ENCODE measurements at regions not wholly inside any gene's neighbourhood (a gene's known extent, or its start where the extent isn't known, plus 50 kb on each side); places are given as distances from the start of the nearest gene placed in this dataset.

DNA sequence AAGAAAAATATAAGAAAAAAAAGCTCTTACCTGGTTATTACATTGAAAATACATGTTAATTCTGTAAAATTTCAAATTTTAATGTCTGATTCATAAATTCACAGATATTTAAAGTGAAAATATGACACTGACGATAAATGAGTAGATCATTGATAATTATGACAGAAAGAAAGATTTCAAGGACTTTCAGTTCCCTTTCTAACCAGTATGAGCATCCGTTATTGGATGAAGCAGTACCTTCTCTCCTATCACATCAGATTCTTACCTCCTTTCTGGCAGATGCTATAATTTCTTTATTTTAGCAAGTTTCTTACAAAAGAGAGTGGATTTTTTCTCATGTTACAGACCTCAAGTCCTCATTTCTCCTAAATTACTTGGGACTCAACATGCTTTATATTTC lies 847.3 kb downstream of the JRKL start:
- Histone ChIP-seq H3K27ac (ENCODE audit: insufficient read depth, low read length) (no peak overlapping the region), H3K14ac (replicated peaks; ENCODE audit: low read depth, low read length) (no peak overlapping the region), H4K20me1 (ENCODE audit: insufficient read depth, low read length) (no peaks in the 10 kb centered on the region), H3K4ac (ENCODE audit: low read depth, low read length) (no peak overlapping the region), H2BK20ac (ENCODE audit: low read depth, low read length) (no peak overlapping the region), H3K9ac (ENCODE audit: low read depth, low read length) (no peak overlapping the region), H3K18ac (ENCODE audit: low read depth, low read length) (no peak overlapping the region), H2AK5ac (ENCODE audit: low read depth, low read length) (no peak overlapping the region), H4K8ac (ENCODE audit: low read depth in 2 of 2, low read length in 2 of 2) (no peak overlapping the region), H3K4me1 (ENCODE audit: control insufficient read depth, insufficient read depth, low read length) (no peaks in the 10 kb centered on the region), H4K5ac (ENCODE audit: low read depth, low read length) (no peak overlapping the region), H4K91ac (ENCODE audit: insufficient read depth, low read depth, low read length) (no peak overlapping the region), H3K9me1 (ENCODE audit: insufficient read depth, low read length) (no peaks in the 10 kb centered on the region), H3K27me3 (ENCODE audit: control insufficient read depth, insufficient read depth, low read length) (no peaks in the 10 kb centered on the region), H3K4me2 (ENCODE audit: low read depth, low read length) (no peak overlapping the region), H2BK5ac (ENCODE audit: low read depth, low read length, poor library complexity, severe bottlenecking) (no peak overlapping the region), H2AFZ (replicated peaks; ENCODE audit: low read length, poor library complexity) (no peak overlapping the region), H2AK9ac (replicated peaks; ENCODE audit: low read depth, low read length, poor library complexity) (no peak overlapping the region), H2BK15ac (ENCODE audit: low read depth, low read length) (no peak overlapping the region), H3K4me3 (ENCODE audit: insufficient read depth, low read depth, low read length) (no peak overlapping the region), H3K56ac (ENCODE audit: extremely low read depth, insufficient read depth, low read length) (no peak overlapping the region), H3K9me3 (ENCODE audit: control insufficient read depth, insufficient read depth, low read length) (peaks cover 2% of the 10 kb centered on the region; the same call in 1 of the 2 replicates), H3K23ac (ENCODE audit: low read depth, low read length) (no peak overlapping the region), H3K36me3 (ENCODE audit: control insufficient read depth, insufficient read depth, low read length) (no peaks in the 10 kb centered on the region), H2BK120ac (ENCODE audit: low read depth, low read length) (no peak overlapping the region), H3K79me1 (ENCODE audit: low read depth in 1 of 2, low read length in 2 of 2) (no peaks in the 10 kb centered on the region)
- no peak for DNase-seq
- no TSS peak for BruUV-seq (replicated peaks)
- dilution Hi-C loops (cut with HindIII; ENCODE audit: low sequenced_read_pairs, unreplicated experiment) (no loop called here), in situ Hi-C loops (cut with MboI; ENCODE audit: low sequenced_read_pairs) (no loop called here), intact Hi-C loops (cut with micrococcal nuclease) (no loop called here)
- ATAC-seq (ENCODE audit: low read depth): no peak
- ChIA-PET POLR2A (ENCODE audit: unreplicated experiment) (no interaction called here), CTCF (no interaction called here)
- no peak for TF ChIP-seq FOS (IDR thresholded peaks at IDR 0.05; ENCODE audit: low read depth, low read length)
- no peak for TF ChIP-seq MAZ (IDR thresholded peaks at IDR 0.05; ENCODE audit: borderline replicate concordance, low read depth, low read length)
- TF ChIP-seq CEBPB (IDR thresholded peaks at IDR 0.05; ENCODE audit: low read depth, low read length): no peak
- TF ChIP-seq, protein P1, sequence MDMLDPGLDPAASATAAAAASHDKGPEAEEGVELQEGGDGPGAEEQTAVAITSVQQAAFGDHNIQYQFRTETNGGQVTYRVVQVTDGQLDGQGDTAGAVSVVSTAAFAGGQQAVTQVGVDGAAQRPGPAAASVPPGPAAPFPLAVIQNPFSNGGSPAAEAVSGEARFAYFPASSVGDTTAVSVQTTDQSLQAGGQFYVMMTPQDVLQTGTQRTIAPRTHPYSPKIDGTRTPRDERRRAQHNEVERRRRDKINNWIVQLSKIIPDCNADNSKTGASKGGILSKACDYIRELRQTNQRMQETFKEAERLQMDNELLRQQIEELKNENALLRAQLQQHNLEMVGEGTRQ (IDR thresholded peaks at IDR 0.05; ENCODE audit: low read depth, low read length): no peak
- no peak for TF ChIP-seq NFE2L2 (IDR thresholded peaks at IDR 0.05; ENCODE audit: low read depth, low read length)
- no CpG with 5 or more reads among the region's 2 CpGs for WGBS, 2 experiments (ENCODE audit: extremely low coverage in 2 of 2, insufficient read length in 1 of 2)

Measured in IMR-90 (cell line).